HG03097 (cell line): ENCODE measurements at regions not wholly inside any gene's neighbourhood (a gene's known extent, or its start where the extent isn't known, plus 50 kb on each side); places are given as distances from the start of the nearest gene placed in this dataset.
A peak's percentile ranks its signal among the peaks of the same experiment; 100 is the strongest.
"Not testable (repeated sequence)": the region's sequence is repeated elsewhere in the genome, so short reads cannot be mapped to it uniquely, and the experiment has no call there.

Source experiments
- ATAC-seq: cut with Tn5 transposase; IDR thresholded peaks from one replicate; pipeline ENCODE4 v1.9.1; 2021; ENCODE audit not compliant: unreplicated experiment, low FRiP score

DNA sequence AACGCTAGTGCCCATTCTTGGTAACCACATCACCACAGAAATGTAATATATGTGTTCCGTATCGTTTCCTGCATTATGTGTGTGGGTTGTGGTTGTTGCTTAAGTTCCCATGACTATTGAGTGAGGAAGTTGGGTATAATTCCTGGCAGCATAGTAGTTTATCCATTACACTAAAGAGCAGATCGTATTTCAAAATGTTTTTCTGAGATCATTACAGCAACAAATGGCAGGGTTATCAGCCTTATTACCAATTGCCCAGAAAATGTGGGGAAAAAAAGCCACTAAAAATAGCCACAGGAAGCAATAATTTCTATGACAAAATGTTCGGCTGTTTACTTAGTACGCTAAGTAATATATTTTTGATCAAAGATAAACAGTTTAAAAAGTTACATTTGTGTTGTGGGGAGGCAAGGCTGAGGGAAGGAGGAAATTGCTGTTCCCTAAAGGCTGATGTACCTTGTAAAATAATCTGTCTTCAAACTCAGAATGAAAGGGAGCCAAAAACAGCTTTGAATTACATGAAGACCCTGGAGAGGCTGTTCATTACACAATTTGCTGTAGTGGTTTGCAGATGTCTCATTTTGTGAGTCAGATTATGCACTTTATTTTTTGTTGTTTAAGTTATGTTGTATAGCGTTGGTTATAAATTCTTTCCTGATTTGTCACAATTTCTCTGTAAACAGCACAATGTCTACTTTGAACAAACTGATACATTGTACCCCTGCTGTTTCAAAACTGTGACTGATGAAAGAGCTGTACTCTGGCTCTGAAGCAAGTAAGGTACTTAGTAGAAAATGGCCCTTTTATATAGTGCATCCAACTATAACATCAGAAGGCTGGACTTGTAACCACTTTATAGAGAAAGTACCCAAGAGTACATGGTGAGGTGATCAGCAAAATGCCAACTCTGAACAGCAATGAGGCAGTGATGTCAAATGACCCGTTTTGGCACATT, 1028.5 kb downstream of the NR2F1-AS1 start:
- ATAC-seq: no peak

DNA sequence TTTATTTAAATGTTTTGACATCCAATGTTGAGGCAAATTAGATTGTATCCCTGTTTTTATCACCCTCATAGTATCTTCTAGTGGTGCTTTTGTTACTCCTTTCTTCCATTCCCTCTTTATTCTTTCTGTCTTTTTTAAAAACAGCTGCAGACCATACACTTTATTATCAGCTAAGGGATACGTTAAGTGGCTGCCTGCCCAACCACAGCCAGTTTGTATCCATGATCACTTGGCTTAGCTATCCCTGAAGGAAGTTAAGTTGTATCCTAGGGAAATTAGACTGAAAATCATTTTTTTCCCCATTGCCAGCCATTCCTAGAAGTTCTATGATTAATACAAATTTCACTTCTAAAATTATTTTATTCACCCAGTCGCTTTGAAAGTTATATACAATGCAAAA, 1032.7 kb downstream of the NR2F1-AS1 start:
- no peak for ATAC-seq

DNA sequence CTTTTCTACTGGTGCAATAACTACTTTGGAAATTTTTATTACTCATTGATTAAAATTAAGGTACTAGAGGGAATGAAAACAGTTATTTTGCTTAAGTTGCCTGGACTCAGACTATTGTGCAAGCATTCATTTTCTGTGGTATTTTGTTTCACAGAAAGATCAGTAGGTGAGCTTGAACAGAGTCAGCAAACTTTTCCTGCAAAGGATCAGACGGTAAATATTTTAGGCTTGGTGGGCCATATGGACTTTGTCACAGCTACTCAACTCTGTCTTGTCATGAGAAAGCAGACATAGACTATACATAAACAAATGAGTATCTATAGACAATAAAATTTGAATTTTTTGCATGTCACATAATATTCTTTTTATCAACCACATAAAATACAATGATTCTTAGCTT, 1036.4 kb downstream of the NR2F1-AS1 start:
- ATAC-seq: no peak

DNA sequence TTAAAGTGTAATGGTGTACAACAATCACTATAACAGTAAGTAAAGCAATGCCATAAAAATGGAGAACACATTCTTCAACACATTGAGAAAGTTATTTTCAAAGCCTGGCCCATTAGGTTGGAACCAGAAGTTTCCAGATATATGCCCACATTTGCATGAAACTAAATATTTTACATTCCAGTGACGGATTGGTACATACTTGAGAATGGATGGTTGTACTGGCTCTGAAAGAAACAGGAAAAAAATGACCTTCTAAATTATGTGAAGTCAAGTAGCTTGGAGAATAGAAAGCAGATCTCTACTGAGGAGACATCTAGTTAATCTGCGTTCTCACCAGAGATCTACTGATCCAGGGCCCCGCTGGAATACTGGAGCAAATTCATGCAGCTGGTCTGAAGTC, 1037.0 kb downstream of the NR2F1-AS1 start:
- no peak for ATAC-seq

DNA sequence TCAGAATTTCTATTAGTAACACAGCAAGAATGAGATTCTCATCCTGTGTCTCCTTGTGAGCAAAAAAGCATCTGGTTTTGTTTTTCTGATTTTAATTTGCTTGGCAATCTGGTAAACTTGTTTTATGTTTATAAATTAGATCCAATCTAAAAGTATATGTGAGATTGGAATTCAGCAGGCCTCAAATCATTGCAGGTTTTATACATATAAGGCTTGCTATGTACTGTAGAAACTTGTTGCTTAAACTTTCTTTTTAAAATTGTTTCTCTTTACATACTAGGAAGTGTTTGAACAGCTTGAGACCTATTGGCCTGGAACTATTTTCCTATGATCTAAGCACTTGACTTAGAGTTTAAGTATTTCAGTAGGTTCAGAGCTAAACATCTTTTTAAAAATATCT, 1037.8 kb downstream of the NR2F1-AS1 start:
- ATAC-seq: no peak

DNA sequence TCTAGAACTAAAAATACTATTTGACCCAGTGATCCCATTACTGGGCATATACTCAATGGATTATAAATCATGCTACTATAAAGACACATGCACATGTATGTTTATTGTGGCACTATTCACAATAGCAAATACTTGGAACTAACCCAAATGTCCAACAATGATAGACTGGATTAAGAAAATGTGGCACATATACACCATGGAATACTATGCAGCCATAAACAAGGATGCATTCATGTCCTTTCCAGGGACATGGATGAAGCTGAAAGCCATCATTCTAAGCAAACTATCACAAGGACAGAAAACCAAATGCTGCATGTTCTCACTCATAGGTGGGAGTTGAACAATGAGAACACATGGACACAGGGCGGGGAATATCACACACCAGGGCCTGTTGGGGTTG, 1039.0 kb downstream of the NR2F1-AS1 start:
- not testable (repeated sequence) for ATAC-seq

DNA sequence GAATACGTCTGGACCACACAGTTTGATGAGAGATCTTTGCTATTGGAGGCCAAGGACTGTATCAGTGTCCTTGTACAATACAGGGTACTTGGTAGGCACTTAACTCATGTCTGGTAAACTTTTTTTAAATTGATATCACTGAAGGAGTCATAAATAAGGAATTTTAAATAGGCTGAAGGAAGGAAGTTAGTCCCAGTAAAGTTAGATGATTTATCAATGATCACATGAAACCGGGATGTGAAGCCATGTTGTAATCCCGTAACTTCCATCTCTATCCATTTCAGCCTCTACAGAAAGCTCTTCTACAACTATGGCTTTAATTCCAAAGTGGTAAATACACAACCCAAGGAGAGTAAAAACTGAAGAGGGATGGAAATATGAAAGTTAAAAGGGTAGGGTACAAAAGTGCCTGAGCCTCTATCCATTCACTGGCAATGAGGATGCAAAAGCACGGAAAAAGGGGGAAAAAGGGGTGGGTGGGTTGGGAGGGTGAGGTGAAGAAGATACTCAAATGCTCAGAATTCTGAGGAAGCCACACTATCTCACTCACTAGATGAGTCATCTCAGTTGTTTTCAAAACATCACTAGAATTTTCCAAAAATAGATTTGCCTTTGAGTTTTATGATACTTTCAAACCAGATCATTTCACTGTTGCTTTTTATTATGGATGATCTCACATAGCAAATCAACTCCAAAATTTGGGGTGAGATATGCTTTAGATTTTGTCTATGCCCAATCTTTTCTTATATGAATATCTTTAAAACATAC, 1053.5 kb downstream of the NR2F1-AS1 start:
- ATAC-seq: no peak

DNA sequence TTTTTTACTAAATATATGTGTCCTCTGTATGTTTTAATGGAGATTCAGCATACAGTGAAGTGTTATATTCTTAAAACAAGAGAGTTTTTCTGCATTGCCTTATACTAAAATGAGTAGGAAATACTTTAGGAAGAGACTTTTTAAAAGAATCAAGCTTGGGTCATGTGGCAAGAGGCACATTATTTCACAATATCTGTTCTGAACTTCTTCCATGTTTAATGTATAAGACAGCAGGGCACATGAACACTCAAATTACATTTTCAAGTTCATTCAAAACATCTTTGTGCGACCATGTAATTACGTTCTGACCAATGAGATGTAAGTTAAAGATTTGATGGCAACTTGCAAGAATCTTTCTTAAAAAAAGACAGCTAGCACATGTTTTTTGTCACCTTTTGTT, 1055.9 kb downstream of the NR2F1-AS1 start:
- ATAC-seq: no peak

DNA sequence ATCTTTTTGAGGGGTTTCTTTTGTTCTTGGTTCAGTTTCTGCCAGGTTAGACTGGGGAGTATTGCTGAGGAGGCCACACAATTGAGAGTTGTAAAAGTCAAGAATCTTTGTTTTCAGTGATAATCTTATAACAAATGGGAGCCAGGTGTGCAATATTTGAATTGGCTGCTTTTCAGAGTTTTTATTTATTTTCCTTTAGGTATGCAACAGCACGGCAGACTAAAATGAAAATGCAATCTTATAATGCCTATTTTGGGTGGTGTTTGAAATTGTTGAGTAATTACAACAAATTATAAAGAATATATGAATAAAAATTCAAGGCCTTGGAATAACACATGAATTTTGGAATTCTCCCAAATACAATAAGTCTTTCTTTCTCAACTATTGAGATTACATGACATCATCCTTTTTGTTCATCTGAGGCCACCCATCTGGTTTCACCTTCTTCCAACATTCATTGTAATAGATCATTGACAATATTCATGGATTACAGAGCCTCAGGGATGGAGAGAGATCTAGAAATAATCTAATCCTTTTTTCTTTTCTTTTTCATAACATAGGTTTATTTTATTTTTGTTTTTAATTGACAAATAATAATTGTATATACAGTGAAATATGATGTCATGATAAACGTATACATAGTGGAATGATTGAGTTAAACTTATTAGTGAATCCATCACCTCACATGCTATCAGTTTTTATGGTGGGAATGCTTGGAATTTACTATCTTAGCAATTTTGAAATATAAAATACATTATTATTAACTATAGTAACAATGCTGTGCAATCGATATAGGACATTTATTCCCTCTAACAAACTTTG, 1061.0 kb downstream of the NR2F1-AS1 start:
- no peak for ATAC-seq

DNA sequence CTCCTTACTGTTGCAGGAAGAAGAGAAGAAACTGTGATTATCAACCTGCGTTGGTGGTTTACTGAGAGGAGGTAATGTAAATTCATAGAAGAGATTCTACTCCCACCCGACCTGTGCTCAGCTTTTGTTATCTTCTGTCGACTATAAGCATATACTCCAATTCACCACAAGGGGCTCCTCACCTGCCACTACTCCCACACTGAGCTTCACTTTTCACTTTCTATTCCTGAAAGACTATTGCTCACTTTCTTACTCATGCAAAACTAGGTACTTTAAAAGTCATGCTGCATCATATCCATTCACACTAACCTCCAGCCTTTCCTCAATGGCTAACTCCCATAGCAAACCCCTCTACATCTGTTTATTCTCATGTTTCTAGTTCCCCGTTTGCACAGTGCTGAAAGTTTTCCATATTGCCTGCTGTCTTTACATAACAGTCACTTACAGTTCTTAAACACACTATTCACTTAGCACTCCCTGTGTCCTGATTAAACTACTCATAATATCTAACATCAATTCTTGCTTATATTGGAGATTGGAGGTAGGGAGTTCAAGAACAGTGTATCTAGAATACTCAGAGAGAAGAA, 1062.6 kb downstream of the NR2F1-AS1 start:
- ATAC-seq: peak; percentile 98

DNA sequence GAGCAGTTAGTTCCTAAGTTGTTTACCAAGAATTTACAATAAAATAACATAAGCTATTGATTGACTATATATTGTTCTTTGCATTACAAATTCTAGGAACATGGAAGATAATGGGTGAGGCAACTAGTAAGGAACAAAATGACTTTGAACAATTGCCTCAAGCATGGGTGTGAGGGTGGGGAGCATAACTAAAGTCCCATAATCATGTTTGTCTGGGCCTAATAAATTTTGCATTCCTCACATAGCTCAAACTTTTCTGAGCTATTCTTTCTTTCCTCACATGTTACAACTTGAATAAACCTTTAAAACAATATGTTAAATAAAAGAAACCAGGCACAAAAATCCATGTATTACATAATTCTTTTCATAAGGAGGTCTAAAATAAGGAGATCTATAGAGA, 1066.1 kb downstream of the NR2F1-AS1 start:
- ATAC-seq: no peak

DNA sequence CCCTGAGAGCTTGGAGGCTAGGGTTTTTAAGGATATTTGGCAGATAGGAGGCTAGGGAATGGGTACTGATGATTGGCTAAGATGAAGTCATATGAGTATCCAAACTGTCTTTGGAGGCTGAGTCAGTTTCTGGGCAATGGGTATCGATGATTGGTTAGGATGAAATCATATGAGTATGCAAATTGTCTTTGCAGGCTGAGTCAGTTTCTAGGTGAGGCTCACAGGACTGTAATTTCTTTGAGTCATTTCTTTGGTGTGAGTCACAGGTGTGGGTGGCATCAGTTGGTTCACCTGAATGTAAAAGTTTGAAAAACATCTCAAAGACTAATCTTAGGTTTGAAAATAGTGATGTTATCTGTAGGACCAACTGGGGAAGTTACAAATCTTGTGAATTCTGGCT, 1068.0 kb downstream of the NR2F1-AS1 start:
- ATAC-seq: no peak

DNA sequence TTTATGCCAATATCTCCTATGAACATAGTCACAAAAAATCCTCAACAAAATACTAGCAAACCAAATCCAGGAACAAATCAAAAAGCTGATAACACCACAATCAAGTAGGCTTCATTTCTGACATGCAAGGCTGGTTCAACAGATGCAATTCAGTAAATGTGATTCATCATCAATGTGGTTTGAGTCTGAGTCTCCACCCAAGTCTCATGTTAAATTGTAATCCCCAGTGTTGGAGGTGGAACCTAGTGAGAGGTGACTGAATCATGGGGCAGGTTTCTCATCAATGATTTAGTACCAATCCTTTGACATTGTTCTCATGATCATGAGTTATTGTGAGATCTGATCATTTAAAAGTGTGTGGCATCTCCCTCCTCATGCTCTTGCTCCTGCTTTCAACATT, 1072.7 kb downstream of the NR2F1-AS1 start:
- ATAC-seq: no peak

DNA sequence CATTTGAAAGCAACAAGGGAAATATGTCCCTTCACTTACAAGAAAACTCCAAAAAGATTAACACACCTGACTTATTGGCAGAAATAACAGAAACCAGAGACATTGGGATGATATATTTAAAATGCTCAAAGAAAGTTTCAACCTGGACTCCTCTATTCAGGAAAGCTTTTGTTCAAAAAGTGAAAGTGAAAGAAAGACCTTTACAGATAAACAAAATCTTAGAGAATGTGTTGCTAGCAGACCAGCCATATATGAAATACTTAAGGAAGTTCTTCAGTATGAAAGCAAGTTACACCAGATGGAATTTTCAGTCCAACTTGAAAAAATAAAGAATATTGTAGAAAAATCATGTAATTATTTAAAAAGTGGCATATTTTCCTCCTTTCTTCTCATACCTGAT, 1075.1 kb downstream of the NR2F1-AS1 start:
- no peak for ATAC-seq

DNA sequence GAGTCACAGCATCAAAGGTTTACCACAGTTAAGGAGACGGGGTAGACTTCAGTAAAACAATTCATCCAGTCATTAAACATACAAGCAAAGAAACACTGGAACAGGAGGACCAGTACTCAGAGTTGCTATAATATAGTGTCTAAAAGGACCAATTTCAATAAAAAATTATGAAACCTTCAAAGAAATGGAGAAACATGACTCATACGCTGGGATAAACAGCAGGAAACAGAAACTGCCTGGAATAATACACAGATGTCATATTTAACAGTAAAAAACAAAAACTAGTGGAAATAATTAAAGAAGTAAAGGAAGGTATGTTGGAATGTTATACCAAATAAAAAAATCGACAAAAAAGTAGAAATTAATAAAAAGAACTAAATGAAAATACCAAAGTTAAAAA, 1075.9 kb downstream of the NR2F1-AS1 start:
- no peak for ATAC-seq

DNA sequence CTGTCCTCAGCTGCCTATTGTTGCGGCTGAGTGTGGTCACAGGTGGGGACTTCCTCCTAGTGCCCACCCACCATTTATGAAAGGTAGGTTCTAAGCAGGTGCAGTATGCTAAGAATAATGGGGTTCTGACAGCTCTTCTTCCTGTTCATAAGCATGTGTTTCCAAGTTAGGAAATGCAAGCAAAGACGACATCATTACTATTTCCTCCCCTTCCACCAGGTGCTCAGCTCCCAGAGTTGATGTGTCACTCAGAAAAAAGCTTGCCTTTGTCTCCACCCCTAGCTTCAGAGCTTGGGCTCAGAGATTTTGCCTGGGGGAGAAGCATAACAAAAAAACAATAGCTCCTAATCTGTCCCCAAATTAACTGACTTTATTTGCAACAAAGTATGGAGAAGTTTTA, 1076.7 kb downstream of the NR2F1-AS1 start:
- ATAC-seq: no peak

DNA sequence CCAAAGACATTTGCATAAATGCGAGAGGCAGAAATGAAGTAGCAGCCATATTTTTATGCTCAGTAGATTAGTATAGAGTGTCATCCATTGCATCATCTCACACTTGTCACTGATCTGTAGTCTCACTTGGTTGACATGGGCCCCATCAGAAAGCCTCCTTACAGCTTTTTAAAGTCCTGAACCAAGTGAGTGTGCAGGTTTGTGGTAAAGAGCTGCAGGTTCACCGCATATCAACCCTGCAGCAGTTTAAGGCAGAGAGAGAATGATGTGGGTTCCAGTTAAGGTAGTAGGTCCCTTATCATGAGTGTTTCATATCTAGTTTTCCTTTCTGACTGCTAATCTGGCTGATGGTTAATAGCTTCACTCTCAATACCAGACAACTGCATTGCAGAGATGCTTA, 1080.3 kb downstream of the NR2F1-AS1 start:
- no peak for ATAC-seq

DNA sequence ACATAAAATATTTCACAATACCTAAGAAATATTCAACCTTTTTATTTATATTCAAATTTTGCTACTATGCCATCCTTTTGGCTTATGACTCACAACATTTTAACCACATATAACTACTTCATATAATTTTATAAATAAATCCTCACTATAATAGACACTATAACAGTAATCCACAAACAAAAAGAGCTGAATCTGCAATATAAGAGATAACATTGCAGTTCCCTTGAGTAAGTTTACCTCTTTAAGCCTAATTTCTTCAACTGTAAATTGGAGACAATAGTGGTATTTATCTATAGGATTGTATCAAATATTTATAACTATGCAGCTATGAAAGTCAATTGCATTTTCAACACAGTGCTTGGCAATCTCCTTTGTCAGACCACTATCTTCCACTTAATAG, 1084.5 kb downstream of the NR2F1-AS1 start:
- no peak for ATAC-seq

DNA sequence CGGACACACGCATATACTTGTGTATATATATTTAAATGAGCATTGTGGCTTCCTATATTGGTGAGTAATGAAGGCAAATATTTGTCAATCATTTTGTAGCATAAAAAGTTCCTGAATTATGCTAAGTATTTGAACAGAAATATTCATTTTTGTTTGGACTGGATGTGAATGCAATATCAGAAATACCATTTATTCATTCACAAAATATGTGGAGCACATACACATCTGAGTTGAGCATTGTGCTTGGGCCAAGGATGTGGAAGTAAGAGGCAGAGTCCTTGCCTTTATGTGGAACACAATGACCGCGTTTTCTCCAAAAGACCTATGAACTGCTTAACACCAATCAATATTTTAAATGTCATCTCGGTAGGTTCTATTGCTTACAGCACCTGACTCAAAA, 1086.5 kb downstream of the NR2F1-AS1 start:
- no peak for ATAC-seq

DNA sequence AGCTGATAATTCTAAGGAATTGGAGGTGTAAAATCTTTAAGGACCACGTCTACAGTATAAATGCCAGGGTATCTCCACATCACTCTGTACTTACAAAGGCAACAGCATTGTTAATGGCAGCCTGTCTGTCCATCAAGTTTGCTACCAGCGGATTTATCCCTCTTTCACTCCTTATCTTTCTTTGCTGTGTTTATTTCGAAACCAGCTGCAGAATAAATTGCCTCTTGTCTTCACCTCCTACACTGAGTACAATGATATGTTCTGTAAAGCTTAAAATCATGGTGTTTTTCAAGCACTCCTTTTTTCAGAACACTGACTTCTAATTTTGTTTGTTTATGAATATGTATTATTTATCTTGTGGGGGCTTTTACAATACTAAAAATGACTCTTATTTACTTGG, 1088.1 kb downstream of the NR2F1-AS1 start:
- no peak for ATAC-seq

DNA sequence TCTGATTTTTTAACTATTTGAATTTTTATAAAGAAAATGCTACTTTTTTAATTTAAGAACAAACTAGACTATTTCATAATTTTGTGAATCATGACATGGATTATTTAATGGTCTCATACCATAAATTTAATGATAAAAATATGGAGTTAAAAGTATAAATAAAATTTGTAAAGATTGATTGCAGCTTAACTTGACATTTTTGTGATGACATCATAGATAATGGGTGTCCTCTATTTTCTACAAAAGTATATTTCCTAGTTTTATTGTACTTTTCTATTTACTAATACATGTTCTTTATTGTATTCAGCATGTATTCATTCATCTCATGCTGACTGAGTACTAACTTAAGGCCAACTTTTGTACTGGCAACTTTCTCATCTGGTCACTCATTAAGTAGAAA, 1096.5 kb downstream of the NR2F1-AS1 start:
- ATAC-seq: no peak
